Left ventricle myocardium superior (tissue), 1 donor: ENCODE measurements at regions not wholly inside any gene's neighbourhood (a gene's known extent, or its start where the extent isn't known, plus 50 kb on each side); places are given as distances from the start of the nearest gene placed in this dataset.
"Not testable (repeated sequence)": the region's sequence is repeated elsewhere in the genome, so short reads cannot be mapped to it uniquely, and the experiment has no call there.

Source experiments
- ATAC-seq: fragments of 200-7000 bp; cut with Tn5 transposase; one replicate; pipeline ENCODE4 v1.9.1; 2020; ENCODE audit warnings: mild to moderate bottlenecking, moderate library complexity
- DNase-seq: peaks from one replicate; pipeline ENCODE4 v3.0.0-alpha.2; 2020
- intact Hi-C: fragments of 100-400 bp; cut with micrococcal nuclease; formaldehyde crosslinking; loops from one replicate; pipeline ENCODE4 v1.11.0; 2022
- donor health status: DM: no; HTN: yes; CAD: no; lungs with severe emphysema.

DNA sequence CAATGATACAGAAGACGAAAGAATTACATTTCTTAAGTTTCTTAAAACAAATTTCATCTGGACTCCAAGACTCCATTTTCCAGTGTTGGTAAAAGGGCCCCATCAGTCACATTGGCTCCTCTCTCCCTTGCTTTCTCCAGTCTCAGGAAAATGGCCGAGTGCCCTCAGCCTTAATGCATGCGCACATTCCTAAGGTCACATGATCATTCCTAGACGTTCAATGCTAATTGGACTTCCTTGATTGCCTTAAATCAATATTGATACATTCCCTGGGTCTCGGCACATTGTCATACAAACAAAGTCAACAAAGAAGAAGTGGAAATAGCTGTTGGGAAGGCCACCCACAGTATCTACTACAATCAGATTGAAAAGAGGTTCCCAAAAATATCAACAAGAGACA is 413.6 kb upstream of the GRAMD2B start:
- intact Hi-C loops = no loop called here
- DNase-seq (no peak), ATAC-seq (no peak)

DNA sequence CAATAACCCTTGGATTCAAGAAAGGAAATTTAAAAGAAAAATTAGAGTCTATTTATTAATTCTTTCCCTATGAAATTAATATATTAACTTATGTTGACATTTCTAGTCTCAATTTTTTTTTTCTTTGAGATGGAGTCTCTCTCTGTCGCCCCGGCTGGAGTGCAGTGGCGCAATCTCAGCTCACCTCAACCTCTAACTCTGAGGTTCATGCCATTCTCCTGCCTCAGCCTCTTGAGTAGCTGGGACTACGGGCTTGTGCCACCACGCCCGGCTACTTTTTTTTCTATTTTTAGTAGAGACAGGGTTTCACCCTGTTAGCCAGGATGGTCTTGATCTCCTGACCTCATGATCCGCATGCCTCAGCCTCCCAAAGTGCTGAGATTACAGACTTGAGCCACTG is 411.7 kb upstream of the GRAMD2B start:
- ATAC-seq, DNase-seq, intact Hi-C loops: not testable (repeated sequence)

DNA sequence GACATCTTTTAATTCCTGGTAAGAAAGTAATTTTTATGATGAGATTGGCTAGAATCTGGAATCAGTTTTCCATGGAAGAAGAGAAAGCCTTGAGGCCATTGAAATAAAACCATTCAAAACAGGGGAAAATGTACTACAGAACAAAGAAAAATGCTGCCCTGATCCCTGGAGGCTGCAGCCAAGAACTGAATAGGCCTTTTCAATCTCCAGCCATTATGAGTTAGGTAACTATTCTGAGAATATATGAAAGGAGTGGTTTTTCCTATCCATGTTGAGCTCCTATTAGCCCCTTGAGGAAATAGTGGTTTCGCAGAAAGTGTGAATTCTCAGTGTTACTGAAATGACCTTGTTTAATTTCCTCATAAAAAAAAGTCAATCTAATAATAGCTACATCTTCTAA is 408.5 kb upstream of the GRAMD2B start:
- no peak for DNase-seq
- peak; percentile 52 for ATAC-seq
- intact Hi-C loops = no loop called here

DNA sequence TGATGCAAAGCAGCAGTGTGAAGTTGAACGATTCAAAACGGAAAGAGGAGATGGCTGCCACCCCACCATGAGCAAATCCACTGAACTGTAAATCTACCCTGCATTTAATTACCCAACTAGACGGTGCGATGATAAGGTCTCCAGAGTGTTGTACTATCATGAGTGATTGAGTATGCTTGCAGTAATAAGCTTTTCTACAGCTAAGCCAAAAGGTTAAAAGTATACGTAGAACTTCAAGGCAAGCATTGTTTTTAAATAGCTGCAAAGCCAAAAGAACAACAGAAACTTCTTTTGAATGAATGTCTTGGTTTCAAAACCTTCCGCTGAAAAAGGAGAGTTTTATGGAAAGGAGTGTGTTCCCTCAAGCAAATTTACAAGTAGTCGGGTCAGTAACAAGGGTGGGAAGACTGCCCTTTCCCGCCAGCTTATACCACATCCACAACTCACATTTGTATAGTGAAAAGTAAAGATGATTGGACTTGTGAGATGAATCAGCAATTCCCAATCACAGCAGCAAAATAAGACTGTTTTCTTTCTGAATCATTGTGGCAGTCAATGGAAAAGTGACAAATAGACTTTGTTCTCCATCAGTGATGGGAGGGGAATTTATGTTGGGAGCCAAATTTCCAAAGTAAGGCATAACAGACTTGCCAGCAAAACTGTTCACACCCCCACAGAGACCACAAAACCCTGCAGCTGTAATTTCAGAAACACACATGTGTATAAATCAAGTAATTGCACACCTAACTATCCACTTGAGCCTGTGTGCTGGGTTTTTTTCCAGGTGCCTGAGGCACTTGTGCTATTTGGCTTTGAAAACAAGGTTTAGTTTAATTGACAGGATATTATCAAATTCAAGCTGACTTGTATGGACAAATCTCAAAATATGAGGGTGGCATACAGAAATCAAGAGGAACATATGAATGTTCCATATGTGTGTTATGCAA is 407.7 kb upstream of the GRAMD2B start:
- ATAC-seq (peak; percentile 82), DNase-seq (no peak)
- intact Hi-C loops = no loop called here

DNA sequence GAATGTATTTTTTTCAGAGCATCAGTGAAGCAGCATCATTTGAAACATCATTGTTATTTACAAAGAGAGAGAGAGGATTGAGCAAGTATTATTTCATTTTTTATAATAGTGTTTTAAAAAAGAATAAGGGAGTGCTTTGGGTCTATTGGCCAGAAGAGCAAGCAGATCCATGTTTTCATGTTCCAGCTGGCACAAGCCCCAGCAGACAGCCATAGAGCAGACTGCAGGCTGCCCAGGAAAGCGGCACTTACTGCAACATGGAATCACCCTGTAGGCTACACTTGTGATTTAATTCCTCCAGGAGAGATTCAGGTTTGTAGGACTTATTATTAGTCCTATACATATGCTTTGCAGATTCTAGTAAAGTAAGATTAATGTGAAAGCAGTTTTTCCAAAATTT is 407.0 kb upstream of the GRAMD2B start:
- peak; percentile 89 for ATAC-seq
- peak; percentile 75 for DNase-seq
- intact Hi-C loops = no loop called here

DNA sequence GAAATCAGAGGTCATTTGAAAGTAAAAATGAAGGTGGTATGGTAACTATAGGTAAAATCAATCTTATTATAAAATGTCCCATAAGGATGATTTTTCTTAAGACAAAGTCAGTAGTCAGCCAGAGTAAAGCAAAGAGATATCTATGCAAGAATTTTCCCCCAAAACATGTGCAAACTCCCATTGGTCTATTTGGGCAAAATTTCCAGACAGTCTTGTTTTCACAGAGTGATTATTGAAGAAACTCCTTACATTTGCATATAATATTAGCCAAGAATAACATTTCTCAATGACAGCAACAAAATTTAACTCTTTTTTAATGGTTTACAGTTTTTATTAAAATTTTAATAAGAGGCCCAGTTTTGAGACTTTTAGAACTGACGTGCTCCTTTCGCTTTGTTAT is 406.1 kb upstream of the GRAMD2B start:
- no peak for DNase-seq
- intact Hi-C loops = no loop called here
- no peak for ATAC-seq

DNA sequence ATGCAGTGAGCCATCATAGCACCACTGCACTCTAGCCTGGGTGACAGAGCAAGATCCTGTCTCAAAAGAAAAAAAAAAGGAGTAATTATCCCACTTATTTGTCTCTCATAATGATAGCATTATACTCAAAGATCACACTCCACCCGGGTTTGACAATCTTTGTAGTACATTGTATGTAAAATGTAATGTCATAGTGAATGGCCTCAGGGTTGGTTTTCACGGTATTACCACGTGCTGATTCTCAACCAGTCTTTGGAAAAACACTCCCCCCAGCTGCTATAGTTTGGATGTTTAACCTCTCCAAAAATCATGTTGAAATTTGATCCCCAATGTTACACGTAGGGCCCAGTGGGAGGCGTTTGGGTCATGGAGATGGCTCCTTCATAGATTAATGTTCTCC is 402.4 kb upstream of the GRAMD2B start:
- ATAC-seq (no peak), DNase-seq (no peak)
- intact Hi-C loops = no loop called here

DNA sequence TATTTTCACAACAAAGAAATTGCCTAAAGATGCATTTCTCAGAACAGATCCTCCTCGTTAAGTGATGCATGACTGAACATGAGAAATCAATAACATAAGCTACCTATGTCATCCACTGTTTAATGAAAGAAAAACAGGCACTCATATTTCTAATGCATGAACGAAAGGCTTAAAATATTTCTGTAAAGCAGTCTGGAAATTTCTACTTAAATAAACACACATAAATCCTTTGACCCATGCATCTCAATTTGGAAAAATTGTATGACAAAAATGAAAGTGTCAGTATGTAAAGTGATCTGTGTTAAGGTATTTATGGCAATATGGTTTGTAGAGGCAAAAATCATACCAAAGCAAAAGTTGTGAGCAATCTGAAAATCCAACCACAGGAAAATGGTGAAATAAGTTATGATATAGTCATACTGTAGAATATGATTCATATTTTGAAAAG is 399.2 kb upstream of the GRAMD2B start:
- DNase-seq (no peak), ATAC-seq (no peak)
- intact Hi-C loops = no loop called here

DNA sequence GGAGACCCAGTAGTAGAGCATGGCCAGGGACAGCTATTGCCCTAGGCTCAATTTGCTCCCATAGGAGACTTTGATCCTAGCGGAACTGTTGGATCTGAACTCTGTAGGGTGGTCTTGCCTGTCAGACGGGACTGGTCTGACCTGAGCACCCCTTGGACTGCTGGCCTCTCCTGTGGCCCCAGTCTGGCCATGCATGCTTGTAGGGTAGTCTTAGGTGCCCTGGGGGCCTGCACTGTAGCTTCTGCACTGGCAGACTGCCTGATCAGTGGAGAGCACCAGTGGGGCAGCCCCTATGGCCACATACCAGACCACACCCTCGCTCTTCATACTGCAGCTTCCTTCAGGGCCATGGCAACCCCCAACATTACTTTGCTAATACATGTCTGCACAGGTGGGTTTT is 396.1 kb upstream of the GRAMD2B start:
- ATAC-seq = no peak
- no peak for DNase-seq
- intact Hi-C loops = no loop called here

DNA sequence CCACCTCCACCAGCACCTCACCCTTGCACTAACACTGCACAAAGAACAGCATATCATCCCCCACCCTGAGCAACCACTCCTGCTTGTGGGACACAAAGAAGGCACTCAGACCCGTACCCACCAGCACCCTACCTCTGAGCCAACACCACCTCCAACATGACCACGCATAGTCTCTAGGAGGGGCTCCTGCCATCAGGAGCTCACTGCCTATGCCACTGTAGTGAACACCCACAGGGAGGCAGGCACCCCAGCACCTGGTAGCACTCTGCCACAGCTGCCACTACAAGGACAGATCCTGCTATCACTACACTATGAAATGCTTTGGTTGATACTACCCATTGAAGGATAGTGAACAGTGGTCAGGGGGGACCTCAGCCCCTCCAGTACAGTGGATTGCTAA is 395.6 kb upstream of the GRAMD2B start:
- DNase-seq (no peak), ATAC-seq (no peak)
- intact Hi-C loops = no loop called here

DNA sequence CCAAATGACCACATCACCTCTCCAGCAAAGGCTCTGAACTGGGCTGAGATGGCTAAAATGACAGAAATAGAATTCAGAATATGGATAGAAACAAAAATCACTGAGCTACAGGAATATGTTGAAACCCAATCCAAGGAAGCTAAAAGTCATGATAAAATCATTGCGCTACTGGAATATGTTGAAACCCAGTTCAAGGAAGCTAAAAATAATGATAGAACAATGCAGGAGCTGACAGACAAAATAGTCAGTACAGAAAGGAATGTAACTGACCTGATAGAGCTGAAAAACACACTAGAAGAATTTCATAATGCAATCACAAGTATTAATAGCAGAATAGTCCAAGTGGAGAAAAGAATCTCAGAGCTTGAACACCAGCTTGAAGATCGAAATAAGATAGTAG is 394.9 kb upstream of the GRAMD2B start:
- DNase-seq (no peak), ATAC-seq (no peak)
- intact Hi-C loops = no loop called here

DNA sequence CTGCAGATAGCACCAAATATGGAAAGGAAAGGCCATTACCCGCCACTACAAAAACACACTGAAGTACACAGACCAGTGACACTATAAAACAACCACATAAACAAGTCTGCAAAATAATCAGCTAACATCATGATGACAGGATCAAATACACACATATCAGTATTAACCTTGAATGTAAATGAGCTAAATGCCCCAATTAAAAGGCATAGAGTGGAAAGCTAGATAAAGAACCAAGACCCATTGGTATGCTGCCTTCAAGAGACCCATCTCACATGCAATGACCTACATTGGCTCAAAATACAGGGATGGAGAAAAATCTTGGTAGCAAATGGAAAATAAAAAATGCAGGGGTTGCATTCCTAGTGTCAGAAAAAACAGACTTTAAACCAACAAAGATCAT is 393.9 kb upstream of the GRAMD2B start:
- intact Hi-C loops, ATAC-seq, DNase-seq: not testable (repeated sequence)

DNA sequence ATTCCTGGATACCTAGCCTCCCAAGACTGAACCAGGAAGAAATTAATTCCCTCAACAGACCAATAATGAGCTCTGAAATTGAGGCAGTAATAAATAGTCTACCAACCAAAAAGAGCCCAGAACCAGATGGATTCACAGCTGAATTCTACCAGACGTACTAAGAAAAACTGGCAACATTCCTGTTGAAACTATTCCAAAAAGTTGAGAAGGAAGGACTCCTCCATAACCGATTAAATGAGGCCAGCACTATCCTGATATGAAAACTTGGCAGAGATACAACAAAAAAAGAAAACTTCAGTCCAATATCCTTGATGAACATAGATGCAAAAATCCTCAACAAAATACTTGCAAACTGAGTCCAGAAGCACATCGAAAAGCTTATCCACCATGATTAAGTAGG is 392.5 kb upstream of the GRAMD2B start:
- intact Hi-C loops = no loop called here
- peak; percentile 53 for ATAC-seq
- DNase-seq = no peak

DNA sequence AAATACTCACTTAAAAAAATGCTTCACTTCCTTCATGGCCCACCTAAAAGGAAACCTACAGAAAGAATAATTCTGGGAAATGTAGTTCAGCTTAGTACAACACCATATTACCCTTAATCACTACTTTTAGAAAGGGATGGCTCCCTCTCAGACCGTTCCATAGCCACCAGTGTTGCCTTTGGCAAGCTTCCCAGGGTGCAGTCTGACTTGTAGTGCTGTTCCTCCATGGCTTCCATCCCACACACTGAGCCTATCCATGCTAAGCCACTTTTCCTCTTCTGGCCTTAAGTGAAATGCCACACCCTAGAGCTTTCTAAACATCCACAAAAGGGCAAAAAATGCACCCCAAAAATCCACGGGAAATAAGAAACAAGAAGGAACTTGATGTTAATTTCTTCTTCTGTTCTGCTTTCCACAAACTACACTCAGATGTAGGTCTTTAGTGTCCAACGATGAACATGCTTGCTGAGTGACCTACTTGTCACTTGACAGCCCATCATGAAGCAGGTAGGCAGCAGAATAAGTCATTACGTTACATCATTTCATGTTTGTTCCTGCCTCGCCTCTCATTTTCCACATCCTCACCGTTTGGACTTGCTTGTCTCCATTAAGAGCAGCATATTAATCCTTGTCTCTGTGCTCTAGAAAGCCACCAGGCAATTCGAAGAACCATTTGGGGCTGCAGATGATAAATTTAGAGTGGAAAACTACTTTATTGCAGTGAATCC is 391.1 kb upstream of the GRAMD2B start:
- DNase-seq (peak; percentile 70), ATAC-seq (peak; percentile 98)
- intact Hi-C loops = no loop called here

DNA sequence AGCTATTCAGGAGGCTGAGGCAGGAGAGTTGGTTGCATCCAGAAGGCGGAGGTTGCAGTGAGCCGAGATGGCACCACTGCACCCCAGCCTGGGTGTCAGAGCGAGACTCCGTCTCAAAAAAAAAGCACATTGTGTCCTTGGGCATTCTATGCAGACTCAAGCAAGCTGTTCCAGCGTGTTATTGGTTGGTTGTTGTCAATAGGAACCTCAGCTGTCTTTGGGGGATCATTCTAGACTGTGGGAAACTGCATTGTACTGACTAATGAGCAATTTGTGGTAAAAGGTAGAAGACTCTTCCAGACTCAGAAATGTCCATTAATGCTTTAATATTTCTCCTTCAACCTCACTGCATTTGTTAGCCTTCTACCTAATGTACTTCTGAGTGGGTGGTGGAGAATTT is 379.5 kb upstream of the GRAMD2B start:
- intact Hi-C loops = no loop called here
- no peak for DNase-seq
- ATAC-seq = peak; percentile 75

DNA sequence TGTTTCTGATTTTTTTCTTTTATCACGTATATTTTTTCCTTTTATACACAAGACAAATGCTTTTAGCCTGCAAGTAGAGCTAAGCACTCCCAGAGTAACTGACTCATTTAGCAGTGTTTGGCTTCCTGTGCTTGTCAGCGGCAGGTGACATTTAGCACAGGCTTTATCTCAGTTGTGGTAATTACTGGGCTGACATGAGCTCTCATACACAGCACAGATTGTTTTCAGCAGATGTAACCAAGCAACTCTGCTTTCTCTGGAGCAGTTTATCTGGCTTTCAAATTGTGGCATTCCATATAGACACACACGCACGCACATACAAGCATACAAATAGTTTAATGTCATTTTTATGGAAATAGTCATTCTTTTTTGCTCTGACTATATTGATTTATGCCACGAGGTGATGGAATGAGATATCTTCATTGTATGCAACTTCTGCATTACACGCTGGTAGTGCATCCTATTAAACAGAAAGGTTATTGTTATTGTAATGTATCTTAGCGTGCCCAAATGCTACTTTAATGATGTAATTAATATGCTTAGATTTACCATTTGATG is 379.0 kb upstream of the GRAMD2B start:
- peak; percentile 42 for DNase-seq
- intact Hi-C loops = no loop called here
- peak; percentile 99 for ATAC-seq

DNA sequence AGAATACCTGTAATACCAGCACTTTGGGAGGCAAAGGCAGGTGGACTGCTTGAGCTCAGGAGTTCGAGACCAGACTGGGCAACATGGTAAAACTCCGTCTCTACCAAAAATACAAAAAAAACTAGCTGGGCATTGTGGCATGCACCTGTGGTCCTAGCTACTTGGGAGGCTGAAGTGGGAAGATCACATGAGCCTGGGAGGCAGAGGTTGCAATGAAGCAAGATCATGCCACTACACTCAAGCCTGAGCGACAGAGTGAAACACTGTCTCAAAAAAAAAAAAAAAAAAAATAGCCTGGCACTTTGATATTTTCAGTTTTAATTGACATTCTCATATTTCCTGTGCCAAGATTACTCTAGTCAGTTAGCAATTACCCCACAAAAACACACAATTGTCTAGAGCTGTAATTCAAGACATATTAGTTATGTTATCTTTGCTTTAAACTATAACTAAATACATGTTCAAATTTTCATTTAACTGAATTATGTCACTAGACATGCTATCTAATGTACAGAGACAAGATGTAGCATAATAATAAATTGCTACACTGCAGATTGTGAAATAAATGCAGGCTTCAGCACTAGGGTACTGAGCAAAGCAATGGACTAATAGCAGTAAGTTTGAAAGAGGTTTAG is 378.2 kb upstream of the GRAMD2B start:
- intact Hi-C loops = no loop called here
- DNase-seq = no peak
- peak; percentile 47 for ATAC-seq

DNA sequence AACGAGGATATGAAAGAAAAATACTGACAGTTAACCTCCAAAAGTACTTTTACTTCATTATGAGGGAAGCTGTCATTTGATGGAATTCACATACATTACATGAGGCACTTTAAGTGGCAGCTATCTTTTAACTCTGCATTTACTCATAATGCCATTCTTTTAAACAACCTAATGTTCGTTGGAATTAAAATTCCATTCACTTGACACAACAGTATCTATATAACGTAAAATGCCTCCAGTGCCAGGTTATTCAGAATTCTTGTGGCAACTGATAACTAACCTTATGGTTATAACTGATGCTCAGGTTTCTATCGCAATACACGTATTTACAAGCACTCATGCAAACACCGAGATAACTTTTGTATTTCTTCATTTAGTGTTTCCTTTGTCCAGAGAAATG is 376.9 kb upstream of the GRAMD2B start:
- intact Hi-C loops = no loop called here
- no peak for DNase-seq

DNA sequence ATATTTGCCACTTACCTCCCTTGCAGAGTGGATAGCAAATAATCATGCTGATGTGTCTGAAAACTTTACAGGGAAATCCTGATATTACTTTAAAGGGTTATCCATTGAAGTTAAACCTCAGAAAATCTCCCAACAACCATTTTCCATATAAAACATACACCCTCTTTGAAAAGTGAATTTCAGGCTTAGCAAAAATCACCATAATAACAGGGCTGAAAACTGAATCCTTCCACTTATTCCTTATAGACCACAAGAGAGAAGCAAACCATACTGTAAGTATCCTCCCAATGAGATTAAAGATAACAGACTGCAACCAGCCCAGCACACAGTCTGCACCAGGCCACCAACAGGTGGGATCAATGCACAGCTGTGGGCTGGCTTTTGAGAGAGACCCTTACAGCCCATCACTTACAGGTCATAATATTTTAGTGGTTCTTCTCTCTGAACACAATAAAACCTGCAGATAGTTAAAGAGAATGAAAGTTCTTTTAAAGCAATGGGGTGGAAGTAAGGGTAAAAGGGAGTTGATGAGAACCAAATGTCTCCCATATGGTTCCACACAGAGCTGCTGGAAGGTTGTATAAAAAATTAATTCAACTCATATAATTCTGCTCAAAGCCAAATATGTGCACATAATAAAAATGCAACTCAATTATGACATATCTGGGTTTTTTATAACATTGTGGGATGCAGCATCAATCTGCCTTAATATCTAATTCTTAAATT is 376.2 kb upstream of the GRAMD2B start:
- ATAC-seq = no peak
- no peak for DNase-seq
- intact Hi-C loops = no loop called here

More for the DNA sequence above, 376.9 kb upstream of the GRAMD2B start:
- ATAC-seq = no peak
